ENCODE measurements at regions not wholly inside any gene's neighbourhood (a gene's known extent, or its start where the extent isn't known, plus 50 kb on each side); places are given as distances from the start of the nearest gene placed in this dataset.
"Not testable (repeated sequence)": the region's sequence is repeated elsewhere in the genome, so short reads cannot be mapped to it uniquely, and the experiment has no call there.

GRCh38 chr10:108533551-108533950 lies 1369.0 kb upstream of the SORCS1 start:
- not testable (repeated sequence) for TF ChIP-seq CTCF, POLR2A (IDR thresholded peaks at IDR 0.05)

Data from uterus (tissue), 2 donors.